ENCODE measurements at regions not wholly inside any gene's neighbourhood (a gene's known extent, or its start where the extent isn't known, plus 50 kb on each side); places are given as distances from the start of the nearest gene placed in this dataset.

- no peak overlapping the region for H3K4me3 Mint-ChIP-seq
- H3K27ac Mint-ChIP-seq: no peak overlapping the region
- DNase-seq (ENCODE audit: low spot score in 2 of 2, unreplicated experiment in 2 of 2): no peak
- no peak for TF ChIP-seq CTCF (IDR thresholded peaks at IDR 0.05; ENCODE audit: unreplicated experiment)
- H3K27me3 Mint-ChIP-seq (ENCODE audit: low read depth): peaks cover 2% of the 10 kb centered on the region
- H3K36me3 Mint-ChIP-seq: no peaks in the 10 kb centered on the region
- H3K9me3 Mint-ChIP-seq: no peaks in the 10 kb centered on the region
- peaks cover 15% of the 10 kb centered on the region for H3K4me1 Mint-ChIP-seq
These were observed 313.0 kb downstream of the GADD45G start for GRCh38 chr9:89917861-89918260.

DNA sequence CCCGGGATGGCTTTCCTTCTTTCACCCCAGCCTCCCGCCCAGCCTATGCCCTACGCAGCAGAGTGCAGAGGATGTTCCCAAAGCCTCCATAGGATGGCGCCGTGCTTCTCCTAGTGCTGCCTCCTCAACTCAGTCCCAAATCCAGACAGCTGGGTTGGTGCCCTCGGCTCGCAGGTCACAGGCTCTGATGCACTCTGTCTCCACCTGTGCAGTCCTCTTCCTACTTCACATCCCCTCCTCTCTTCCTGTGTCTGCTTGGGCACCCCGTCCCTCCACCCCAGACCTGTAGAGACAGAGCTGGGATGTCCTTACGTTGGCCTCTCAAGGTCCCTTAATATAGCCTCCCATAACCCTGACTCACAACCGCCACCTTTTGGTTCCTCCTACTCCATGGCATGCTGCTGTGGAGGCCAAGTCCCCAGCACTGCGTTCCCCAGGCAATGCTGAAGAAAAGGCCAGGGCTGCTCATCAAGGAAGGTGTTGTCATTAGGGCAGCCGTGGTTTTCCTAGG is 314.4 kb downstream of the GADD45G start:
- Mint-ChIP-seq H3K27me3 (ENCODE audit: low read depth) (peaks cover 2% of the 10 kb centered on the region), H3K36me3 (no peaks in the 10 kb centered on the region), H3K4me1 (peaks cover 25% of the 10 kb centered on the region), H3K9me3 (no peaks in the 10 kb centered on the region), H3K27ac (no peak overlapping the region), H3K4me3 (no peak overlapping the region)
- DNase-seq (ENCODE audit: low spot score in 2 of 2, unreplicated experiment in 2 of 2): no peak
- TF ChIP-seq CTCF (IDR thresholded peaks at IDR 0.05; ENCODE audit: unreplicated experiment): no peak

DNA sequence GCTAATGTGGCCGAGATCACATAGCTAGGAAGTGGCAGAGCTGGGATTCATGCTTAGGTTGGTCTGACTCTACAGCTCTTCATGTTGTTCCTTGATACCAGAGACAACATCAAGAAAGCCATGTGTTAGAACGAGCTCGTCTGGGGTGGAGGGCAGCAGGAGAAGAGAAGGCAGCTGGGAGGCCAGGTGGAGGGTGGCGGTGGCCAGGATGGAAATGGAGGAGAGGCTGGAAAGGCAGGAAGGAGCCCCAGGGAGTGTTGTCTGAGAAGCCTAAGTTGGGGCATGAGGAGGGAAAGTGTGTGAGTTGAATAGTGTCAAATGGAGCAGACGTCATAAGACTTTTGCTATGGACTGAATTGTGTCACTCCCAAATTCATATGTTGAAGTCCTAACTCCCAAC is 315.3 kb downstream of the GADD45G start:
- no peaks in the 10 kb centered on the region for H3K36me3 Mint-ChIP-seq
- H3K27me3 Mint-ChIP-seq (ENCODE audit: low read depth): peaks cover 2% of the 10 kb centered on the region
- H3K27ac Mint-ChIP-seq: no peak overlapping the region
- peaks cover 26% of the 10 kb centered on the region for H3K4me1 Mint-ChIP-seq
- no peak overlapping the region for H3K4me3 Mint-ChIP-seq
- no peak for DNase-seq (ENCODE audit: low spot score in 2 of 2, unreplicated experiment in 2 of 2)
- H3K9me3 Mint-ChIP-seq: no peaks in the 10 kb centered on the region
- TF ChIP-seq CTCF (IDR thresholded peaks at IDR 0.05; ENCODE audit: unreplicated experiment): no peak

GRCh38 chr9:89920951-89921350 is 316.1 kb downstream of the GADD45G start:
- DNase-seq (ENCODE audit: low spot score in 2 of 2, unreplicated experiment in 2 of 2): no peak

DNA sequence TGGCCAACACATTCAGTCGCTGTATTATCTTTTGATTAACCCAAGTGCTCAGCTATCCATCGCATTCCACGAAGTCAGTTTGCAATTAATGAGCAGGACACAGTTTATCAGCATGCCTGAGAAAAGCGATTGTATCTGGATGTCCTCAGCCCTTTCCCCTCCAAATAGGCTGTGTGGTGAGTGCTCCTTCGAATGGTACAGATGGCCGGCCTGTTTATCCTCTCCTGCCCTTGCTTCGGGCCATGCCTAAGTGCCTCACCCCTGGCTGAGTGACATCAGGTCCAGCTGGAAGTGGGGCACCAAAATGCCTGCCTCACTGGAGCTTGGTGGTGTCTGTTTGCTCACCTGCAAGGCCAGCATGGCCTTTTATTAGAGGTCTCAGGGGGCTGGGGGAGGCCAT is 317.3 kb downstream of the GADD45G start:
- Mint-ChIP-seq H3K27ac (no peak overlapping the region), H3K9me3 (no peaks in the 10 kb centered on the region), H3K4me3 (no peak overlapping the region), H3K36me3 (no peaks in the 10 kb centered on the region), H3K4me1 (peaks cover 19% of the 10 kb centered on the region), H3K27me3 (ENCODE audit: low read depth) (peaks cover 2% of the 10 kb centered on the region)
- no peak for TF ChIP-seq CTCF (IDR thresholded peaks at IDR 0.05; ENCODE audit: unreplicated experiment)
- DNase-seq (ENCODE audit: low spot score in 2 of 2, unreplicated experiment in 2 of 2): no peak

More at GRCh38 chr9:89920951-89921350, 316.1 kb downstream of the GADD45G start:
- Mint-ChIP-seq H3K27me3 (ENCODE audit: low read depth) (peaks cover 2% of the 10 kb centered on the region), H3K36me3 (no peaks in the 10 kb centered on the region), H3K9me3 (no peaks in the 10 kb centered on the region), H3K4me1 (peaks cover 25% of the 10 kb centered on the region), H3K4me3 (no peak overlapping the region), H3K27ac (no peak overlapping the region)
- no peak for TF ChIP-seq CTCF (IDR thresholded peaks at IDR 0.05; ENCODE audit: unreplicated experiment)

- no peak for DNase-seq (ENCODE audit: low spot score in 2 of 2, unreplicated experiment in 2 of 2)
- Mint-ChIP-seq H3K9me3 (no peaks in the 10 kb centered on the region), H3K4me3 (no peak overlapping the region), H3K4me1 (peaks cover 17% of the 10 kb centered on the region), H3K27me3 (ENCODE audit: low read depth) (peaks cover 2% of the 10 kb centered on the region), H3K36me3 (no peaks in the 10 kb centered on the region), H3K27ac (no peak overlapping the region)
- no peak for TF ChIP-seq CTCF (IDR thresholded peaks at IDR 0.05; ENCODE audit: unreplicated experiment)
These were observed 318.4 kb downstream of the GADD45G start for GRCh38 chr9:89923174-89923573.

Measured in mesothelial cell of epicardium (in vitro differentiated cells).